ENCODE measurements at regions not wholly inside any gene's neighbourhood (a gene's known extent, or its start where the extent isn't known, plus 50 kb on each side); places are given as distances from the start of the nearest gene placed in this dataset.

- DNase-seq (ENCODE audit: low spot score) = no peak
- no TSS peak for BruUV-seq (replicated peaks)
- CTCF ChIA-PET = no interaction called here
These were observed 191.8 kb downstream of the GADD45G start for GRCh38 chr9:89796606-89797005.

DNA sequence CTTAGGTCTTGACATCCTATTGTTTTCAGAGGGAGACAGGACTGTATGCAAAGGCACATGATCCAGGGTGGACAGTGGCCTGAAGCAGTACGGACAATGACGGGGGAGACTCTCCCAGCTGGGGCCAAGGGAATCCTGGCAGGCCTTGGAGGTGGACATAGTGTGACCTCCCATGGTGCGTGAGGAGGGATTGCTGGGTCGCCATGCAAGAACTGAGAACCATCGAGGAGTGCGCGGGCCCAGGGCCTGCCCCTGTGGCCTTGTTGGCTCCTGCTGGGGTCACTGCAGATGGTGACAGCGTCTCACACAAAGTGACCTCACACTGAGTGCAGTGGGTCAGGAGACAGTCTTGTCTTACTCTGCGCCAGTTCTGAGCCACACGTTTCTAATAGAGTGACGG lies 192.4 kb downstream of the GADD45G start:
- H3K27me3 ChIP-seq (replicated peaks; ENCODE audit: insufficient read depth, low read depth, low read length, poor library complexity) = no peaks in the 10 kb centered on the region
- no peak overlapping the region for H3K27ac ChIP-seq (ENCODE audit: low read depth, low read length, poor library complexity, severe bottlenecking)
- ChIA-PET POLR2A (ENCODE audit: low non-redundant PET) (no interaction called here), CTCF (no interaction called here)
- H3K4me1 ChIP-seq (ENCODE audit: insufficient read depth, low read length, poor library complexity, severe bottlenecking) = no peaks in the 10 kb centered on the region
- intact Hi-C loops (cut with micrococcal nuclease; ENCODE audit: unreplicated experiment) = no loop called here
- H3K36me3 ChIP-seq (ENCODE audit: insufficient read depth, low read length, poor library complexity, severe bottlenecking) = no peaks in the 10 kb centered on the region
- H3K4me3 ChIP-seq (ENCODE audit: low read depth, low read length, poor library complexity, severe bottlenecking) = no peak overlapping the region
- no TSS peak for BruUV-seq (replicated peaks)
- TF ChIP-seq, protein P1, sequence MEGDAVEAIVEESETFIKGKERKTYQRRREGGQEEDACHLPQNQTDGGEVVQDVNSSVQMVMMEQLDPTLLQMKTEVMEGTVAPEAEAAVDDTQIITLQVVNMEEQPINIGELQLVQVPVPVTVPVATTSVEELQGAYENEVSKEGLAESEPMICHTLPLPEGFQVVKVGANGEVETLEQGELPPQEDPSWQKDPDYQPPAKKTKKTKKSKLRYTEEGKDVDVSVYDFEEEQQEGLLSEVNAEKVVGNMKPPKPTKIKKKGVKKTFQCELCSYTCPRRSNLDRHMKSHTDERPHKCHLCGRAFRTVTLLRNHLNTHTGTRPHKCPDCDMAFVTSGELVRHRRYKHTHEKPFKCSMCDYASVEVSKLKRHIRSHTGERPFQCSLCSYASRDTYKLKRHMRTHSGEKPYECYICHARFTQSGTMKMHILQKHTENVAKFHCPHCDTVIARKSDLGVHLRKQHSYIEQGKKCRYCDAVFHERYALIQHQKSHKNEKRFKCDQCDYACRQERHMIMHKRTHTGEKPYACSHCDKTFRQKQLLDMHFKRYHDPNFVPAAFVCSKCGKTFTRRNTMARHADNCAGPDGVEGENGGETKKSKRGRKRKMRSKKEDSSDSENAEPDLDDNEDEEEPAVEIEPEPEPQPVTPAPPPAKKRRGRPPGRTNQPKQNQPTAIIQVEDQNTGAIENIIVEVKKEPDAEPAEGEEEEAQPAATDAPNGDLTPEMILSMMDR (conservative IDR thresholded peaks at IDR 0.05; ENCODE audit: low read depth, low read length) = no peak
- TF ChIP-seq EZH2 (IDR thresholded peaks at IDR 0.05; ENCODE audit: borderline replicate concordance, low read depth, low read length, poor library complexity, severe bottlenecking) = no peak
- DNase-seq (ENCODE audit: low spot score) = no peak
- H3K9me3 ChIP-seq (ENCODE audit: low read depth, low read length, poor library complexity, severe bottlenecking) = no peaks in the 10 kb centered on the region

More at GRCh38 chr9:89796606-89797005, 191.8 kb downstream of the GADD45G start:
- intact Hi-C loops (cut with micrococcal nuclease; ENCODE audit: unreplicated experiment) = no loop called here
- H3K4me3 ChIP-seq (ENCODE audit: low read depth, low read length, poor library complexity, severe bottlenecking) = no peak overlapping the region
- no peak for TF ChIP-seq EZH2 (IDR thresholded peaks at IDR 0.05; ENCODE audit: borderline replicate concordance, low read depth, low read length, poor library complexity, severe bottlenecking)
- TF ChIP-seq, protein P1 (conservative IDR thresholded peaks at IDR 0.05; ENCODE audit: low read depth, low read length) = no peak
- H3K27ac ChIP-seq (ENCODE audit: low read depth, low read length, poor library complexity, severe bottlenecking) = no peak overlapping the region
- H3K4me1 ChIP-seq (ENCODE audit: insufficient read depth, low read length, poor library complexity, severe bottlenecking) = no peaks in the 10 kb centered on the region
- no peaks in the 10 kb centered on the region for H3K27me3 ChIP-seq (replicated peaks; ENCODE audit: insufficient read depth, low read depth, low read length, poor library complexity)
- H3K9me3 ChIP-seq (ENCODE audit: low read depth, low read length, poor library complexity, severe bottlenecking) = no peaks in the 10 kb centered on the region
- POLR2A ChIA-PET (ENCODE audit: low non-redundant PET) = no interaction called here
- no peaks in the 10 kb centered on the region for H3K36me3 ChIP-seq (ENCODE audit: insufficient read depth, low read length, poor library complexity, severe bottlenecking)

DNA sequence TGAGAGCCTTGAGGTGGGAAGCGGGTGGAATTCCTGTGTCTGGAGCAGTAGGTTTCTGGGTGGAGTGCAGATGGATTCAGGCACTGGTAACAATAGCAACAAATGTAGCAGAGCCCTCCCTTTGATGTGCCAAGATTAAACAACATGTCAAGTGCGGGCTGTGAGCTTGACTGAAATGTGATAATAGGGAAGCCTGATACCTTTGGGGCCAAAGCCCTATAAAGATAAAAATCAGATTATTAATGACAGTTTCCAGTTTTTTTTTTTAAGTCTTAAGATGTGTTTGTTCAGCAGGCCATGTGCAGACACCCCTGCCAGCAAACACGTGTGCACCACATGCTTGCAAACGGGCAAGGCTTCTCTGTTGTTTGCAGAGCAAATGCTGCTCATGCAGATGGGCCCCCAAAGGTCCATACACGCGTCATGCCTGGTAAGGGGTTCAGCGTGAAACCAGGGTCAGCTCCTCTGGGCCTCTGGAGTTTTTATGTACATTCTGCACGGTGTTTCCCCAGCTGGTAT lies 193.2 kb downstream of the GADD45G start:
- CTCF ChIA-PET = no interaction called here
- no peaks in the 10 kb centered on the region for H3K9me3 ChIP-seq (ENCODE audit: low read depth, low read length, poor library complexity, severe bottlenecking)
- H3K27me3 ChIP-seq (replicated peaks; ENCODE audit: insufficient read depth, low read depth, low read length, poor library complexity) = no peaks in the 10 kb centered on the region
- POLR2A ChIA-PET (ENCODE audit: low non-redundant PET) = no interaction called here
- TF ChIP-seq, protein P1 (conservative IDR thresholded peaks at IDR 0.05; ENCODE audit: low read depth, low read length) = no peak
- no peak for TF ChIP-seq EZH2 (IDR thresholded peaks at IDR 0.05; ENCODE audit: borderline replicate concordance, low read depth, low read length, poor library complexity, severe bottlenecking)
- DNase-seq (ENCODE audit: low spot score) = no peak
- no peak overlapping the region for H3K27ac ChIP-seq (ENCODE audit: low read depth, low read length, poor library complexity, severe bottlenecking)
- H3K36me3 ChIP-seq (ENCODE audit: insufficient read depth, low read length, poor library complexity, severe bottlenecking) = no peaks in the 10 kb centered on the region
- H3K4me3 ChIP-seq (ENCODE audit: low read depth, low read length, poor library complexity, severe bottlenecking) = no peak overlapping the region
- H3K4me1 ChIP-seq (ENCODE audit: insufficient read depth, low read length, poor library complexity, severe bottlenecking) = peaks cover under 1% of the 10 kb centered on the region
- intact Hi-C loops (cut with micrococcal nuclease; ENCODE audit: unreplicated experiment) = no loop called here
- no TSS peak for BruUV-seq (replicated peaks)
